HCT116 (cell line): ENCODE measurements at regions not wholly inside any gene's neighbourhood (a gene's known extent, or its start where the extent isn't known, plus 50 kb on each side); places are given as distances from the start of the nearest gene placed in this dataset.

Experiments
- ATAC-seq: fragments of 200-7000 bp; cut with Tn5 transposase; 2 replicates; pipeline ENCODE4 v1.9.1; 2020; ENCODE audit warnings: mild to moderate bottlenecking, moderate library complexity
- BruUV-seq: library from RNA; stranded (reverse); fragments of 400-500 nt; replicated peaks from 2 replicates; lab custom pipeline; 2021; lab: Mats Ljungman, UMichigan
- CTCF ChIA-PET: fragments of 300-600 bp; sonication (Branson Sonifier 250); formaldehyde crosslinking; loops from one replicate; lab custom pipeline; 2021; ENCODE audit warnings: antibody characterized with exemption; lab: Charles Lee
- POLR2A ChIA-PET: fragments of 300-600, 350-600 bp; sonication (Branson Sonifier 250); formaldehyde crosslinking; loops from one replicate; lab custom pipeline; 2021; ENCODE audit warnings: antibody characterized with exemption; lab: Charles Lee
- RAD21 ChIA-PET, 2 experiments: fragments of 300-600 bp; sonication (Branson Sonifier 250); formaldehyde crosslinking; loops; one replicate each; lab custom pipeline; 2023; ENCODE audit warnings: low total read pairs in 2 of 2; ENCODE audit not compliant: uncharacterized antibody in 2 of 2, unreplicated experiment in 2 of 2, low non-redundant PET in 1 of 2; lab: Charles Lee
- DNase-seq: peaks from one replicate; pipeline ENCODE4 v3.0.0-alpha.2; 2010; ENCODE audit warnings: low read depth, low spot score
- H2AFZ ChIP-seq: fragments of 200-600 bp; shearing (Covaris generic), sonication (generic); 2 replicates; pipeline ENCODE4 v1.6.1; 2017; ENCODE audit warnings: low read depth, mixed run types, mixed read lengths, antibody characterized with exemption, low read length; ENCODE audit not compliant: poor library complexity, severe bottlenecking
- H3K27ac ChIP-seq: 2 replicates; pipeline ENCODE4 v1.5.1; 2012; ENCODE audit warnings: low read depth, low read length
- H3K27me3 ChIP-seq: fragments of 200-600 bp; sonication (generic); 2 replicates; pipeline ENCODE4 v1.6.1; 2016; ENCODE audit warnings: mixed run types, low read length, mixed read lengths; ENCODE audit not compliant: insufficient read depth
- H3K36me3 ChIP-seq, 2 experiments: fragments of 200-500 bp in 1 of 2; fragments of 200-600 bp in 1 of 2; sonication (Bioruptor generic) in 1 of 2; sonication (generic) in 1 of 2; 2 replicates each; pipeline versions ENCODE4 v1.5.1 to v1.6.1; 2014 to 2016; ENCODE audit warnings: low read length in 2 of 2, inconsistent platforms in 1 of 2, mixed read lengths in 1 of 2, mixed run types in 1 of 2; ENCODE audit not compliant: insufficient read depth in 2 of 2, control insufficient read depth in 1 of 2
- H3K4me1 ChIP-seq, 2 experiments: fragments of 200-600 bp in 1 of 2; sonication (generic) in 1 of 2; 2 replicates each; pipeline versions ENCODE4 v1.5.1 to v1.6.1; 2012 to 2017; ENCODE audit warnings: low read length in 2 of 2, inconsistent platforms in 1 of 2, mild to moderate bottlenecking in 1 of 2, mixed read lengths in 1 of 2, mixed run types in 1 of 2, moderate library complexity in 1 of 2; ENCODE audit not compliant: insufficient read depth in 2 of 2, control insufficient read depth in 1 of 2
- H3K4me2 ChIP-seq: fragments of 200-600 bp; sonication (generic); 2 replicates; pipeline ENCODE4 v1.6.1; 2017; ENCODE audit warnings: mixed run types, low read length, mixed read lengths
- H3K4me3 ChIP-seq, 2 experiments: fragments of 200-600 bp in 1 of 2; sonication (generic) in 1 of 2; replicated peaks in 1 of 2; 2 replicates each; pipeline ENCODE4 v1.5.1; 2011 to 2016; ENCODE audit warnings: low read length in 2 of 2, control low read depth in 1 of 2, low read depth in 1 of 2, mild to moderate bottlenecking in 1 of 2, mixed read lengths in 1 of 2, mixed run types in 1 of 2
- H3K79me2 ChIP-seq: fragments of 200-600 bp; sonication (generic); 2 replicates; pipeline ENCODE4 v1.6.1; 2017; ENCODE audit warnings: mild to moderate bottlenecking, mixed run types, low read length, moderate library complexity, mixed read lengths; ENCODE audit not compliant: insufficient read depth
- H3K9ac ChIP-seq: fragments of 200-600 bp; sonication (generic); 2 replicates; pipeline ENCODE4 v1.6.1; 2016; ENCODE audit warnings: low read length, mixed read lengths
- H3K9me2 ChIP-seq: fragments of 200-600 bp; sonication (generic), shearing (Covaris generic); 2 replicates; pipeline ENCODE4 v1.6.1; 2017; ENCODE audit warnings: mixed run types, mild to moderate bottlenecking, moderate library complexity; ENCODE audit not compliant: insufficient read depth
- H3K9me3 ChIP-seq, 2 experiments: fragments of 200-500 bp in 1 of 2; fragments of 200-600 bp in 1 of 2; sonication (Bioruptor generic) in 1 of 2; sonication (generic) in 1 of 2; 2 replicates each; pipeline ENCODE4 v1.6.1; 2014 to 2017; ENCODE audit warnings: low read length in 2 of 2, mixed read lengths in 2 of 2, inconsistent platforms in 1 of 2, low read depth in 1 of 2, mild to moderate bottlenecking in 1 of 2, mixed run types in 1 of 2, moderate library complexity in 1 of 2; ENCODE audit not compliant: control insufficient read depth in 1 of 2, insufficient read depth in 1 of 2
- H4K20me1 ChIP-seq: fragments of 200-600 bp; sonication (generic), shearing (Covaris generic); 2 replicates; pipeline ENCODE4 v1.6.1; 2017; ENCODE audit warnings: mixed run types, mild to moderate bottlenecking, moderate library complexity; ENCODE audit not compliant: insufficient read depth
- CEBPB ChIP-seq: IDR thresholded peaks from 2 replicates; pipeline ENCODE4 v1.6.1; 2012; ENCODE audit warnings: low read depth
- EGR1 ChIP-seq: IDR thresholded peaks from 2 replicates; pipeline ENCODE4 v1.6.1; 2012; ENCODE audit warnings: low read depth
- ELF1 ChIP-seq: IDR thresholded peaks from 2 replicates; pipeline ENCODE4 v1.6.1; 2012; ENCODE audit warnings: low read depth, borderline replicate concordance
- EZH2 ChIP-seq: fragments of 200-600 bp; sonication (generic); IDR thresholded peaks from 2 replicates; pipeline ENCODE4 v1.6.1; 2017; ENCODE audit warnings: antibody characterized with exemption, mixed run types
- EZH2phosphoT487 ChIP-seq: fragments of 200-600 bp; IDR thresholded peaks from 2 replicates; pipeline ENCODE4 v1.6.1; 2018; ENCODE audit warnings: antibody characterized with exemption, borderline replicate concordance
- POLR2A ChIP-seq: IDR thresholded peaks from 2 replicates; pipeline ENCODE4 v1.7.0; 2011; ENCODE audit warnings: borderline replicate concordance; ENCODE audit not compliant: insufficient read depth, insufficient read length; ENCODE audit errors: extremely low read depth
- POLR2AphosphoS5 ChIP-seq: IDR thresholded peaks from 2 replicates; pipeline ENCODE4 v1.6.1; 2011; ENCODE audit warnings: mild to moderate bottlenecking, low read depth, low read length, moderate library complexity
- SIN3A ChIP-seq: IDR thresholded peaks from 2 replicates; pipeline ENCODE4 v1.6.1; 2012; ENCODE audit warnings: low read depth
- SP1 ChIP-seq: IDR thresholded peaks from 2 replicates; pipeline ENCODE4 v1.6.1; 2012; ENCODE audit warnings: low read depth
- SRF ChIP-seq: IDR thresholded peaks from 2 replicates; pipeline ENCODE4 v1.6.1; 2012; ENCODE audit warnings: low read depth
- YY1 ChIP-seq: IDR thresholded peaks from 2 replicates; pipeline ENCODE4 v1.6.1; 2011; ENCODE audit warnings: low read length, low read depth, moderate library complexity, mild to moderate bottlenecking; ENCODE audit not compliant: insufficient replicate concordance; ENCODE audit errors: extremely low read depth
- ZFX ChIP-seq: fragments of 450-650 bp; IDR thresholded peaks from 2 replicates; pipeline ENCODE4 v1.6.1; 2017
- ZNF274 ChIP-seq: fragments of 200-500 bp; sonication (Bioruptor generic); IDR thresholded peaks from 2 replicates; pipeline ENCODE4 v1.6.1; 2014; ENCODE audit warnings: mild to moderate bottlenecking, low read depth, low read length, inconsistent platforms
- intact Hi-C: fragments of 100-400 bp; cut with micrococcal nuclease; formaldehyde crosslinking; loops from 2 replicates; pipeline ENCODE4 v1.10.0; 2022
- TF ChIP-seq, protein P1 (sequence below): IDR thresholded peaks from 2 replicates; pipeline ENCODE4 v1.6.1; 2012
- TF ChIP-seq, protein P2 (sequence below): IDR thresholded peaks from 2 replicates; pipeline ENCODE4 v1.6.1; 2012
- TF ChIP-seq, protein P3 (sequence below), 3 experiments: fragments of 200-600 bp in 1 of 3; sonication (generic) in 1 of 3; IDR thresholded peaks in 2 of 3; conservative IDR thresholded peaks in 1 of 3; 2 replicates each; pipeline ENCODE4 v1.5.1; 2012 to 2017; ENCODE audit warnings: low read depth in 2 of 3, low read length in 2 of 3, antibody characterized with exemption in 1 of 3, borderline replicate concordance in 1 of 3, control low read depth in 1 of 3, mild to moderate bottlenecking in 1 of 3, mixed read lengths in 1 of 3, mixed run types in 1 of 3, moderate library complexity in 1 of 3; ENCODE audit not compliant: insufficient read depth in 1 of 3
- TF ChIP-seq, protein P4 (sequence below): IDR thresholded peaks from 2 replicates; pipeline ENCODE4 v1.6.1; 2012; ENCODE audit warnings: low read depth

DNA sequence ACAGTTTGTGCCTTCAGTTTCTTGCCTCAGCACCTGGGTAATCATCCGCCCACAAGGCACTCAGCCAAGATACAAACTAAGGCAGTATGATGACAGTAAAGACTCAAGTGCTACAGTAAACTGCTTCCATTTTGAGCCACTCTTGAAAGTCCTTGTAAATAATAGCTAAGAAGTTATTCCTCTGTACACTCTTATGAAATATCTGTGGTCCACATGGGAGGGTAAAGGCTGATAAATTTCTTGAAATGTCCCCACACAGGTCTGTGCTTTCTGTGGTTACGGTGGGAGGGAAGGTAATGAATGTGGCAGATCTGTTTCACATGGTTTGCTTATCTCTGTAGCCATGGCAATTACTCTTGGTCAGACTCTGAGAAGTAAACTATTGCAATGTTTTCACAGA lies 551.0 kb upstream of the ZWINT start:
- Histone ChIP-seq H3K4me3 (no peak overlapping the region), H3K4me1 (no peaks in the 10 kb centered on the region), H3K36me3 (no peaks in the 10 kb centered on the region), H3K9ac (no peak overlapping the region), H3K79me2 (no peaks in the 10 kb centered on the region), H2AFZ (no peak overlapping the region), H3K27me3 (no peaks in the 10 kb centered on the region), H3K9me3 (peaks cover 0 to 8% of the 10 kb centered on the region in 2 experiments; a peak in 2 of 4 replicates), H4K20me1 (no peaks in the 10 kb centered on the region), H3K27ac (no peak overlapping the region), H3K9me2 (no peaks in the 10 kb centered on the region), H3K4me2 (no peak overlapping the region)
- intact Hi-C loops, result no loop called here
- ATAC-seq, result no peak
- ChIA-PET CTCF (no interaction called here), RAD21 (no interaction called here), POLR2A (no interaction called here)
- no TSS peak for BruUV-seq
- no peak for DNase-seq
- TF ChIP-seq EZH2 (no peak), SRF (no peak), CEBPB (no peak), YY1 (no peak), EZH2phosphoT487 (no peak), POLR2AphosphoS5 (no peak), ZFX (no peak)
- TF ChIP-seq, protein P1, sequence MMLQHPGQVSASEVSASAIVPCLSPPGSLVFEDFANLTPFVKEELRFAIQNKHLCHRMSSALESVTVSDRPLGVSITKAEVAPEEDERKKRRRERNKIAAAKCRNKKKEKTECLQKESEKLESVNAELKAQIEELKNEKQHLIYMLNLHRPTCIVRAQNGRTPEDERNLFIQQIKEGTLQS, result no peak
- TF ChIP-seq, protein P2, sequence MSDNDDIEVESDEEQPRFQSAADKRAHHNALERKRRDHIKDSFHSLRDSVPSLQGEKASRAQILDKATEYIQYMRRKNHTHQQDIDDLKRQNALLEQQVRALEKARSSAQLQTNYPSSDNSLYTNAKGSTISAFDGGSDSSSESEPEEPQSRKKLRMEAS, result no peak

DNA sequence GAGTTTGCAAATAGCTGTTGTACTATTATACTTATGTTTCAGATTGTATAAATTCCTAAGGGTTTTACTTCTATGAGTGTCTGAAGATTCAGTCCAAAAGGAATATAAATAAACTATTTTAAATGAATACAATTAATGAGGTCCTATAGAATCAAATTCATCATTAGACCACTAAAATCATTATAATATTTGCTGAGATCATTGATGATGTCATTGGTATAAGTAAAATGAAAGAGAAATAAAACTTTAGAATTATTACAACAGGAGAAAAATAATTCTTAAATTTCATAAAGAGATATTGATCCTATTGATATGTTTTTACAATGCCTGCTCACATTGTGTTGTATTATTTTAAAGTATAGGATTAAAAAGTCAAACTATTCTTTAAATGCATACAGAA lies 544.0 kb upstream of the ZWINT start:
- Histone ChIP-seq H3K79me2 (no peaks in the 10 kb centered on the region), H3K9me3 (peaks cover 0 to under 1% of the 10 kb centered on the region in 2 experiments; a peak in 2 of 4 replicates), H4K20me1 (no peaks in the 10 kb centered on the region), H3K9me2 (no peaks in the 10 kb centered on the region), H3K27me3 (no peaks in the 10 kb centered on the region), H3K4me2 (no peak overlapping the region), H3K9ac (no peak overlapping the region), H3K27ac (no peak overlapping the region), H2AFZ (no peak overlapping the region), H3K36me3 (no peaks in the 10 kb centered on the region), H3K4me1 (no peaks in the 10 kb centered on the region), H3K4me3 (no peak overlapping the region)
- intact Hi-C loops, result no loop called here
- RAD21 ChIA-PET, result no interaction called here
- no peak for DNase-seq
- no TSS peak for BruUV-seq
- no peak for ATAC-seq
- CTCF ChIA-PET, result no interaction called here
- POLR2A ChIA-PET, result no interaction called here
- no peak for TF ChIP-seq ZNF274
- TF ChIP-seq ELF1, result no peak
- TF ChIP-seq SP1, result no peak
- no peak for TF ChIP-seq CEBPB
- TF ChIP-seq ZFX, result no peak
- TF ChIP-seq, protein P3, sequence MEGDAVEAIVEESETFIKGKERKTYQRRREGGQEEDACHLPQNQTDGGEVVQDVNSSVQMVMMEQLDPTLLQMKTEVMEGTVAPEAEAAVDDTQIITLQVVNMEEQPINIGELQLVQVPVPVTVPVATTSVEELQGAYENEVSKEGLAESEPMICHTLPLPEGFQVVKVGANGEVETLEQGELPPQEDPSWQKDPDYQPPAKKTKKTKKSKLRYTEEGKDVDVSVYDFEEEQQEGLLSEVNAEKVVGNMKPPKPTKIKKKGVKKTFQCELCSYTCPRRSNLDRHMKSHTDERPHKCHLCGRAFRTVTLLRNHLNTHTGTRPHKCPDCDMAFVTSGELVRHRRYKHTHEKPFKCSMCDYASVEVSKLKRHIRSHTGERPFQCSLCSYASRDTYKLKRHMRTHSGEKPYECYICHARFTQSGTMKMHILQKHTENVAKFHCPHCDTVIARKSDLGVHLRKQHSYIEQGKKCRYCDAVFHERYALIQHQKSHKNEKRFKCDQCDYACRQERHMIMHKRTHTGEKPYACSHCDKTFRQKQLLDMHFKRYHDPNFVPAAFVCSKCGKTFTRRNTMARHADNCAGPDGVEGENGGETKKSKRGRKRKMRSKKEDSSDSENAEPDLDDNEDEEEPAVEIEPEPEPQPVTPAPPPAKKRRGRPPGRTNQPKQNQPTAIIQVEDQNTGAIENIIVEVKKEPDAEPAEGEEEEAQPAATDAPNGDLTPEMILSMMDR (IDR thresholded peaks at IDR 0.05 in 2 of 3, conservative IDR thresholded peaks at IDR 0.05 in 1 of 3; ENCODE audit: borderline replicate concordance in 1 of 3, insufficient read depth in 1 of 3, low read depth in 2 of 3, low read length in 2 of 3), result no peak
- TF ChIP-seq EZH2, result no peak
- no peak for TF ChIP-seq SIN3A
- TF ChIP-seq EGR1, result no peak
- TF ChIP-seq, protein P4, sequence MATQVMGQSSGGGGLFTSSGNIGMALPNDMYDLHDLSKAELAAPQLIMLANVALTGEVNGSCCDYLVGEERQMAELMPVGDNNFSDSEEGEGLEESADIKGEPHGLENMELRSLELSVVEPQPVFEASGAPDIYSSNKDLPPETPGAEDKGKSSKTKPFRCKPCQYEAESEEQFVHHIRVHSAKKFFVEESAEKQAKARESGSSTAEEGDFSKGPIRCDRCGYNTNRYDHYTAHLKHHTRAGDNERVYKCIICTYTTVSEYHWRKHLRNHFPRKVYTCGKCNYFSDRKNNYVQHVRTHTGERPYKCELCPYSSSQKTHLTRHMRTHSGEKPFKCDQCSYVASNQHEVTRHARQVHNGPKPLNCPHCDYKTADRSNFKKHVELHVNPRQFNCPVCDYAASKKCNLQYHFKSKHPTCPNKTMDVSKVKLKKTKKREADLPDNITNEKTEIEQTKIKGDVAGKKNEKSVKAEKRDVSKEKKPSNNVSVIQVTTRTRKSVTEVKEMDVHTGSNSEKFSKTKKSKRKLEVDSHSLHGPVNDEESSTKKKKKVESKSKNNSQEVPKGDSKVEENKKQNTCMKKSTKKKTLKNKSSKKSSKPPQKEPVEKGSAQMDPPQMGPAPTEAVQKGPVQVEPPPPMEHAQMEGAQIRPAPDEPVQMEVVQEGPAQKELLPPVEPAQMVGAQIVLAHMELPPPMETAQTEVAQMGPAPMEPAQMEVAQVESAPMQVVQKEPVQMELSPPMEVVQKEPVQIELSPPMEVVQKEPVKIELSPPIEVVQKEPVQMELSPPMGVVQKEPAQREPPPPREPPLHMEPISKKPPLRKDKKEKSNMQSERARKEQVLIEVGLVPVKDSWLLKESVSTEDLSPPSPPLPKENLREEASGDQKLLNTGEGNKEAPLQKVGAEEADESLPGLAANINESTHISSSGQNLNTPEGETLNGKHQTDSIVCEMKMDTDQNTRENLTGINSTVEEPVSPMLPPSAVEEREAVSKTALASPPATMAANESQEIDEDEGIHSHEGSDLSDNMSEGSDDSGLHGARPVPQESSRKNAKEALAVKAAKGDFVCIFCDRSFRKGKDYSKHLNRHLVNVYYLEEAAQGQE, result no peak
- no peak for TF ChIP-seq YY1
- TF ChIP-seq POLR2A, result no peak
